DND-41 (cell line): ENCODE measurements at regions not wholly inside any gene's neighbourhood (a gene's known extent, or its start where the extent isn't known, plus 50 kb on each side); places are given as distances from the start of the nearest gene placed in this dataset.

Source experiments
- EZH2 ChIP-seq: IDR thresholded peaks from 3 replicates; pipeline ENCODE4 v1.6.1; 2012; ENCODE audit warnings: borderline replicate concordance, low read depth, mild to moderate bottlenecking, moderate library complexity, low read length, inconsistent platforms; ENCODE audit not compliant: severe bottlenecking
- TF ChIP-seq, protein P1 (sequence below): IDR thresholded peaks from 2 replicates; pipeline ENCODE4 v1.5.1; 2012; ENCODE audit warnings: borderline replicate concordance, low read length, moderate library complexity, mild to moderate bottlenecking; ENCODE audit not compliant: poor library complexity, severe bottlenecking; ENCODE audit errors: extremely low read depth

GRCh38 chr5:114702136-114702535 lies 340.3 kb downstream of the KCNN2 start:
- TF ChIP-seq, protein P1, sequence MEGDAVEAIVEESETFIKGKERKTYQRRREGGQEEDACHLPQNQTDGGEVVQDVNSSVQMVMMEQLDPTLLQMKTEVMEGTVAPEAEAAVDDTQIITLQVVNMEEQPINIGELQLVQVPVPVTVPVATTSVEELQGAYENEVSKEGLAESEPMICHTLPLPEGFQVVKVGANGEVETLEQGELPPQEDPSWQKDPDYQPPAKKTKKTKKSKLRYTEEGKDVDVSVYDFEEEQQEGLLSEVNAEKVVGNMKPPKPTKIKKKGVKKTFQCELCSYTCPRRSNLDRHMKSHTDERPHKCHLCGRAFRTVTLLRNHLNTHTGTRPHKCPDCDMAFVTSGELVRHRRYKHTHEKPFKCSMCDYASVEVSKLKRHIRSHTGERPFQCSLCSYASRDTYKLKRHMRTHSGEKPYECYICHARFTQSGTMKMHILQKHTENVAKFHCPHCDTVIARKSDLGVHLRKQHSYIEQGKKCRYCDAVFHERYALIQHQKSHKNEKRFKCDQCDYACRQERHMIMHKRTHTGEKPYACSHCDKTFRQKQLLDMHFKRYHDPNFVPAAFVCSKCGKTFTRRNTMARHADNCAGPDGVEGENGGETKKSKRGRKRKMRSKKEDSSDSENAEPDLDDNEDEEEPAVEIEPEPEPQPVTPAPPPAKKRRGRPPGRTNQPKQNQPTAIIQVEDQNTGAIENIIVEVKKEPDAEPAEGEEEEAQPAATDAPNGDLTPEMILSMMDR: no peak
- TF ChIP-seq EZH2: no peak
